GM13977 (cell line): ENCODE measurements at regions not wholly inside any gene's neighbourhood (a gene's known extent, or its start where the extent isn't known, plus 50 kb on each side); places are given as distances from the start of the nearest gene placed in this dataset.

Experiments
- DNase-seq: peaks from one replicate; pipeline ENCODE4 v3.0.0; 2012; ENCODE audit warnings: low spot score
- CTCF ChIP-seq: IDR thresholded peaks from 2 replicates; pipeline ENCODE4 v1.5.1; 2012; ENCODE audit warnings: mild to moderate bottlenecking, control low read depth; ENCODE audit not compliant: insufficient read depth; ENCODE audit errors: extremely low read depth, missing control alignments
- in situ Hi-C: fragments of 300-500 bp; cut with MboI; formaldehyde crosslinking; loops from one replicate; pipeline ENCODE4 v1.12.0; 2022; ENCODE audit warnings: low sequenced_read_pairs, low pct_unique_long_range_greater_than_20kb, mixed read lengths, inconsistent platforms; ENCODE audit not compliant: unreplicated experiment

- in situ Hi-C loops: no loop called here
- no peak for TF ChIP-seq CTCF
- DNase-seq: no peak
Observed at GRCh38 chr9:73074176-73074708, 77.4 kb upstream of the ANXA1 start.

GRCh38 chr9:73073337-73074175 is 78.1 kb upstream of the ANXA1 start:
- DNase-seq: no peak
- TF ChIP-seq CTCF: no peak
- in situ Hi-C loops: no loop called here

- DNase-seq: no peak
- no peak for TF ChIP-seq CTCF
- in situ Hi-C loops: no loop called here
Observed at GRCh38 chr9:73067074-73067473, 84.6 kb upstream of the ANXA1 start.

- DNase-seq: no peak
Observed at GRCh38 chr9:73065439-73065838, 86.2 kb upstream of the ANXA1 start.

GRCh38 chr9:73064315-73064714 is 87.3 kb upstream of the ANXA1 start:
- no peak for DNase-seq
- TF ChIP-seq CTCF: no peak
- in situ Hi-C loops: no loop called here

More at GRCh38 chr9:73065439-73065838, 86.2 kb upstream of the ANXA1 start:
- in situ Hi-C loops: no loop called here
- no peak for TF ChIP-seq CTCF

- no peak for TF ChIP-seq CTCF
- in situ Hi-C loops: no loop called here
- DNase-seq: no peak
Observed at GRCh38 chr9:73061146-73061545, 90.5 kb upstream of the ANXA1 start.
